Activated T-helper 1 cell treated with anti-CD3 and anti-CD28 coated beads, Interleukin-12 subunit alpha, Interleukin-12 subunit beta, Interleukin-2, Interleukin-4 antibody, amounts not matched to agents 30 ng/mL and 10 ng/mL and 1 ng/mL, durations not matched to agents 14 hours and 24 hours and 36 hours (primary cell): ENCODE measurements at regions not wholly inside any gene's neighbourhood (a gene's known extent, or its start where the extent isn't known, plus 50 kb on each side); places are given as distances from the start of the nearest gene placed in this dataset.

ENCODE experiments used
- DNase-seq: peaks from one replicate; pipeline ENCODE4 v3.0.0; 2021; ENCODE audit warnings: low spot score
- H3K27ac Mint-ChIP-seq: one replicate; pipeline ENCODE4 v1.8.0; 2021; ENCODE audit warnings: mild to moderate bottlenecking, mixed read lengths
- H3K27me3 Mint-ChIP-seq: one replicate; pipeline ENCODE4 v1.8.0; 2022; ENCODE audit warnings: mild to moderate bottlenecking, moderate library complexity, mixed read lengths; ENCODE audit not compliant: insufficient read depth
- H3K36me3 Mint-ChIP-seq: one replicate; pipeline ENCODE4 v1.8.0; 2021; ENCODE audit warnings: low read depth, mixed read lengths
- H3K4me1 Mint-ChIP-seq: one replicate; pipeline ENCODE4 v1.8.0; 2021; ENCODE audit warnings: low read depth, mixed read lengths
- H3K4me3 Mint-ChIP-seq: one replicate; pipeline ENCODE4 v1.8.0; 2021; ENCODE audit warnings: mild to moderate bottlenecking, moderate library complexity, mixed read lengths
- H3K9me3 Mint-ChIP-seq: one replicate; pipeline ENCODE4 v1.8.0; 2021; ENCODE audit warnings: mixed read lengths
- intact Hi-C: fragments of 100-400 bp; cut with micrococcal nuclease; formaldehyde crosslinking; loops from one replicate; pipeline ENCODE4 v1.15.1; 2024

DNA sequence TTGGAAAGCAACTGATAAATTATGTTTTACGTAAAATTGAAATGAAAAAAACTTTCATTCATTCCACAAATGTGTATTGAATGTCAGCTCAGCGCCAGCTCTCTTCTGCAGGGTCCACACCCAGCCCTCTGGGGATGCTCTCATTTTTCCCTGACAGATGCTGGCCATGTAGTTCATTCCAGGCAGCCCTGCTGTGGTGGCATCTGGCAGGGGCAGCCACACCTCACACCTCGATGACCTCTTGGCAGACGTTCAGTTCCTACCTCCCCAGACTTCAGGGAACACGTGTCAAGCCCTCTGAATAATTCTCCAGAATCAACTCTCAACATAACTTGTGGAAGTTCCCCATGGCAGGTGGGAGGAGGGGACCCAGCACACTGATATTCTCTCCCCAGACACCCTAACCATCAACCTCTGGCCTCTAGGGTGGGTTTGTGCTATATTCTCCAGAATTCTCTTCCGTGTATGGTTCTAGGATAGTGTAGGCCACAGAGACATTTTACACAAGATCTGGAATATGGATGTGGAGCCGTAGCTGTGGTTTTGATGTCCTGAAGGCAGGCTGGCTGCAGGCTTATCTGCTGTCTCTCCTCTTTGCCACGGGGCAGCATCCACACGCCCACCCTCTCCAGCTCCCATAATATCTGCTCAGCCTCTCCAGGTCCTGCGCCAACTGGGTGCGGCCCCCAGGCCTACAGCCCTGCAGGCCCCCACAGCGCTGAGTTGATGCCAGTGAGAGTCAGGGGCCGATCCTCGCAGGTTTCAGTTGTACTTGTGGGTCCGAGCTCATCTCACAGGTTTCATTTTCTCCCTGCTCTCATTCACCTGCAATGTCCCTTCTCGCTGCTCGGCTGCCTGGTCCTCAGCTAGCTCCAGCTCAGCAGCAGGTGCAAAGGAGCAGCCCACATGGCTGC lies 175.8 kb upstream of the ARID1B start:
- intact Hi-C loops: no loop called here
- H3K4me1 Mint-ChIP-seq: no peaks in the 10 kb centered on the region
- H3K9me3 Mint-ChIP-seq: no peaks in the 10 kb centered on the region
- H3K36me3 Mint-ChIP-seq: no peaks in the 10 kb centered on the region
- H3K4me3 Mint-ChIP-seq: no peak overlapping the region
- H3K27me3 Mint-ChIP-seq: peaks cover 7% of the 10 kb centered on the region
- H3K27ac Mint-ChIP-seq: no peak overlapping the region
- DNase-seq: no peak

GRCh38 chr6:156600678-156601077 lies 176.5 kb upstream of the ARID1B start:
- Mint-ChIP-seq H3K4me3 (no peak overlapping the region), H3K36me3 (no peaks in the 10 kb centered on the region), H3K27ac (no peak overlapping the region), H3K27me3 (peaks cover 7% of the 10 kb centered on the region), H3K4me1 (no peaks in the 10 kb centered on the region), H3K9me3 (no peaks in the 10 kb centered on the region)
- intact Hi-C loops: no loop called here
- no peak for DNase-seq

DNA sequence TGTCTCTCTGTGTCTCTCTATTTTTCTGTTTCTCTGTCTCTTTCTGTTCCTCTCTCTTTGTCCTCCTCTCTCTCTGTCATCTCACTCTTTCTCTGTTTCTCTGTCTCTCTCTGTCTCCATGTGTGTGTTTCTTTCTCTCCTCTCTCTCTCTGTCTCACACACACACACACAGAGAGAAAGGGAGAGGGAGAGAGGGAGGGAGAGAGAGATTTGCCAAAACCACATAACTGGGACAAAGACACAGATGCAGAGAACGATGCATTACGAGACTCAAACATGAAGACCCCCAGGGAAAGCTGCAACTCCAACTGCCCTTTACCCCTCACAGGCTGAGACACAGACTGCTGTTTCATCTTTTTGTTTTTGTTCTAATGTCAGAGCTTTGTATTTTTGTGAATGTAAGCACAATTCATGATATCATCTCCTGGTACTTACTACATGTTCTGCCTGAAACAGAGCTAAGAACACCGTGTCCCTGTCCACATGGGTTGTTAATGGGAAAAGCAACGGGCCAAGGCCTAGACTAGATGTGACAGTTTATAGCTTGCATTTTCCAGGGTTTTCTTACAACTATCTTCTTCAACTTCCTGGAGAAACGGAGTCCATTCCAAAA lies 177.1 kb upstream of the ARID1B start:
- H3K4me1 Mint-ChIP-seq: no peaks in the 10 kb centered on the region
- H3K27me3 Mint-ChIP-seq: peaks cover 7% of the 10 kb centered on the region
- no peak overlapping the region for H3K4me3 Mint-ChIP-seq
- H3K27ac Mint-ChIP-seq: no peak overlapping the region
- no peak for DNase-seq
- H3K36me3 Mint-ChIP-seq: no peaks in the 10 kb centered on the region
- intact Hi-C loops: no loop called here
- no peaks in the 10 kb centered on the region for H3K9me3 Mint-ChIP-seq

GRCh38 chr6:156599366-156599765 lies 177.8 kb upstream of the ARID1B start:
- H3K4me1 Mint-ChIP-seq: no peaks in the 10 kb centered on the region
- DNase-seq: no peak
- H3K9me3 Mint-ChIP-seq: no peaks in the 10 kb centered on the region
- no peak overlapping the region for H3K27ac Mint-ChIP-seq
- intact Hi-C loops: no loop called here
- no peak overlapping the region for H3K4me3 Mint-ChIP-seq
- H3K36me3 Mint-ChIP-seq: no peaks in the 10 kb centered on the region
- peaks cover 7% of the 10 kb centered on the region for H3K27me3 Mint-ChIP-seq

DNA sequence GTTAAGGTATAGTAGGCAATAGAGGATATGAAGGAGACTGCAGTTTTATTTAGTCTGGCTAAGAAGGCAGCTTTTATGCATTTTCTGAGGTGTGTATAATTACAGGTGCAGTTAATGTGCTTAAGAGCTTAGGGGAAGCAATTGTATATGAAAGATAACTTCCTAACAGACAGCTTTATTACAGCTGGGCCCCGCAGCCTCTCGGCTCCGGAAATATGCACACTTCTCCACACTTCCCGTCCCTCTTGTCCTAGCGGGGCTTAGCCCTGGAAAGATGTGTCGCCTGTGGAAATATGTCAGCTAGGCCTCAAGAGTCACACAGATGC lies 178.4 kb upstream of the ARID1B start:
- Mint-ChIP-seq H3K36me3 (no peaks in the 10 kb centered on the region), H3K9me3 (no peaks in the 10 kb centered on the region), H3K27ac (no peak overlapping the region), H3K27me3 (peaks cover 6% of the 10 kb centered on the region), H3K4me3 (no peak overlapping the region), H3K4me1 (no peaks in the 10 kb centered on the region)
- intact Hi-C loops: no loop called here
- DNase-seq: no peak

DNA sequence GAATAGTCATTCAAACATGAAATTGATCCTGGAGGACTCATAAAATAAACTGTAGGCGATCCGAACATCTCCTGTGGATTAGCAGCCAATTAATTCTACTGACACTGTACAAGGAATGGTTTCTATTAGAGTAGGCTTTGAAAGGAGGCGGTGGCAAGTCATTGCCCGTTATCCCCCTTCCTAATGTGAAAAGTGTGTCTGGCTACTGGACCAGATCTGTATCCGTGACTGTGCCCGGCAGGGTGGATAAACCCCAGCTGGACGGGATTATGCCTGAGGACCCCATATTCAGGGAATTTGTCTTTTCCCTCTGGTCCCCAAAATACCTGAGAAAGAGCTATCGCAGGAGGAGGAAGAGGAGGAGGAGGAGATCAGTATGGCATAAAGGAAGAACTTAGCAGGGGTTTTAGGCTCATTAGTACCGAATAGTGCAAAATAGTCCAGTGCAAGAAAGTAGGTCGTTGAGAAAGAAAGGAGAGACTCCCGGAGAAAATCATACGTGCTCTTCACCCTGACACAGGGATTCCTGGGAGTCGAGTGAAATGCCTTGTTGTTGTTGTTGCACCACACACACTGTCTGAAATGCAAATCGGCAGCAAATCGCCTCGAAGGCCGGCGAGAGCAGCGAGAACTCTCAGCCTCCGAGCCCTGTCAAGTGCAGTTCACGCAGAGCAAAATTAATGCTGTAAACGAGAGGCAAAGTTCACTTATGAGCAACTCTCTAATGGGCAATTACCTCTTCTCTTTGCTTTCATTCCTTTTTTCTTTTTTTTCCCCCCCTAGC lies 178.9 kb upstream of the ARID1B start:
- Mint-ChIP-seq H3K4me3 (no peak overlapping the region), H3K4me1 (no peaks in the 10 kb centered on the region), H3K36me3 (no peaks in the 10 kb centered on the region), H3K9me3 (no peaks in the 10 kb centered on the region), H3K27me3 (peaks cover 5% of the 10 kb centered on the region), H3K27ac (no peak overlapping the region)
- intact Hi-C loops: no loop called here
- no peak for DNase-seq

- Mint-ChIP-seq H3K4me3 (no peak overlapping the region), H3K27me3 (peaks cover 5% of the 10 kb centered on the region), H3K4me1 (no peaks in the 10 kb centered on the region), H3K27ac (no peak overlapping the region), H3K36me3 (no peaks in the 10 kb centered on the region), H3K9me3 (no peaks in the 10 kb centered on the region)
- no peak for DNase-seq
- intact Hi-C loops: no loop called here
Measured at GRCh38 chr6:156597095-156597494, 180.1 kb upstream of the ARID1B start.

- Mint-ChIP-seq H3K27me3 (peaks cover 8% of the 10 kb centered on the region), H3K4me3 (no peak overlapping the region), H3K27ac (no peak overlapping the region), H3K4me1 (no peaks in the 10 kb centered on the region), H3K36me3 (no peaks in the 10 kb centered on the region), H3K9me3 (no peaks in the 10 kb centered on the region)
- no peak for DNase-seq
- intact Hi-C loops: no loop called here
Measured at GRCh38 chr6:156595476-156595875, 181.7 kb upstream of the ARID1B start.

GRCh38 chr6:156593893-156594292 lies 183.3 kb upstream of the ARID1B start:
- H3K4me1 Mint-ChIP-seq: no peaks in the 10 kb centered on the region
- intact Hi-C loops: no loop called here
- H3K4me3 Mint-ChIP-seq: no peak overlapping the region
- no peak overlapping the region for H3K27ac Mint-ChIP-seq
- H3K9me3 Mint-ChIP-seq: no peaks in the 10 kb centered on the region
- no peak for DNase-seq
- H3K36me3 Mint-ChIP-seq: no peaks in the 10 kb centered on the region
- H3K27me3 Mint-ChIP-seq: peaks cover 8% of the 10 kb centered on the region

DNA sequence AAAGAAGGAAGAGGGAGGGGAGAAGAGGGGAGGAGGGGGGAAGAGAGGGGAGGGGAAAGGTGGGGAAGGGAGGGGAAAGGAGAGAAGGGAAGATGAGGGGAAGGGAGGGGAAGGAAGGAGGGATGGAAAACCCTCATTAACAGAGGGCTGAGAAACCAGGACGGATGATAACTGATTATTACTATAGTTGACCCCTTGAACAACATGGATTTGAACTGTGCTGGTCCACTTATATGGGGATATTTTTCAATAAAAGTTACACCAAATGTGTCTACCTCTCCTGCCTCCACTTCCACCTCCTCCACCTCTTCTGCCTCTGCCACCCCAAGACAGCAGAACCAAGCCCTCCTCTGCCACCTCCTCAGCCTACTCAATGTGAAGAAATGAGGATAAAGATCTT lies 184.1 kb upstream of the ARID1B start:
- no peaks in the 10 kb centered on the region for H3K36me3 Mint-ChIP-seq
- peaks cover 7% of the 10 kb centered on the region for H3K27me3 Mint-ChIP-seq
- DNase-seq: no peak
- H3K4me3 Mint-ChIP-seq: no peak overlapping the region
- H3K9me3 Mint-ChIP-seq: no peaks in the 10 kb centered on the region
- H3K4me1 Mint-ChIP-seq: no peaks in the 10 kb centered on the region
- H3K27ac Mint-ChIP-seq: no peak overlapping the region
- intact Hi-C loops: no loop called here

DNA sequence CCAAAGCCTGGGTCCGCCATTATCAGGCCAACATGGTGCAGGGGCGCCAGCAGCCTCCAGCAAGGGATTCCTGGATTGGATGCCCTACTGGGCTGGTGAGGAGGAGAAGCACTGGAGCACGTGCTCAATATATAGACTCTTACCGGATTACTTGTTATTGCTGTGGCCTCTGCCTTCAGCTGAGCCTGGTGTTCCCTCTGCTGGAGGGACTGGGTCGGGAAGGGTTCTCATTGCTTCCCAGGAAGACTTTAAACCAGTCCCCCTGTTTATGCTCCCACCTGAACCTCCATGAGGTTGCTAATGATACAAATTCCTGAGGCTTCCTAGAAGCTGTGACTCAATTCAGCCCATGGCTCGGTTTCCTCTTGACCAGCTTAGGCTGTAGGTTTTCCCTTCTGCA lies 186.7 kb upstream of the ARID1B start:
- no peaks in the 10 kb centered on the region for H3K4me1 Mint-ChIP-seq
- H3K27ac Mint-ChIP-seq: no peak overlapping the region
- H3K4me3 Mint-ChIP-seq: no peak overlapping the region
- H3K9me3 Mint-ChIP-seq: no peaks in the 10 kb centered on the region
- no peaks in the 10 kb centered on the region for H3K36me3 Mint-ChIP-seq
- H3K27me3 Mint-ChIP-seq: peaks cover 6% of the 10 kb centered on the region
- intact Hi-C loops: no loop called here
- DNase-seq: no peak

DNA sequence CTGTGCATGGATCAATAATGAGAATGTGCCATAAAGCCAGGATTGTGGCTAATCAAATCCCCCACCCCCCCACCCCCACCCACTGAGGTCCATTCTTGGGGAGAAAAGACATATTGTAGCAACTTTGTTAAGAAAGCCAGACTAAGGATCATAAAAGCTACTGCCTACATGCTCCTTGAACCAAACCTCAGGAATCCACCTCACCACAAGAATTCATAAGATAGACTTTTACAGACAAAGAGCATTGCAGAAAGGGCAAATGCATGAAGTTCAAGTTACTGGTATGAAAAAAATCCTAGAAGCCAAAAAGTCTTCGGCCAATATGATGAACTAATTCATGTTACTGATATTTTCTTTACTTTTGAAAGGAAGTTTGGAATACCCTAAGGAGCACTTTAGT lies 187.9 kb upstream of the ARID1B start:
- DNase-seq: no peak
- Mint-ChIP-seq H3K4me3 (no peak overlapping the region), H3K36me3 (no peaks in the 10 kb centered on the region), H3K27ac (no peak overlapping the region), H3K4me1 (no peaks in the 10 kb centered on the region), H3K9me3 (no peaks in the 10 kb centered on the region), H3K27me3 (peaks cover 6% of the 10 kb centered on the region)
- intact Hi-C loops: no loop called here

DNA sequence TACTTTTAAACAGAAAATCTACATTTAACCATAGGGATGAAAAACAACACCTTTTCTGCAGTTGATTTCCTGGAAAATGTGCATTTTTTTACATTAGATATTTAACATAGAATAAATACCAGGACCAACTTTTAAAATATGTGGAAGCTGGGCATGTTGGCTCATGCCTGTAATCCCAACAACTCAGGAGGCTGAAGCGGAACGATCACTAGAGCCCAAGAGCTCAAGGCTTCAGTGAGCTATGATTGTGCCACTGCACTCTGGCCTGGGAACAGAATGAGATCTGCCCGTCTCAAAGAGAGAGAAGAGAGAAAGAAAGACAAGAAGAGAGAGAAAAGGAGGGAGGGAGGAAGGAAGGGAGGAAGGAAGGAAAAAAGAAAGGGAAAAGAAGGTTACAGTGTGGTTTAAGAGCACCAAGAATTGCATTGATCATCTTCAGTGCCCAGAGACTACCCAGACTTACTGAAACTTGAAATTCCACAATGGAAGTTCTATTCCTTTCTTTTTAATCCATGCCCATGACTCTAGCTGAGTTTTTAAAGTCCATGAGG lies 189.4 kb upstream of the ARID1B start:
- H3K9me3 Mint-ChIP-seq: no peaks in the 10 kb centered on the region
- no peaks in the 10 kb centered on the region for H3K36me3 Mint-ChIP-seq
- no peak for DNase-seq
- H3K4me1 Mint-ChIP-seq: no peaks in the 10 kb centered on the region
- intact Hi-C loops: no loop called here
- no peak overlapping the region for H3K4me3 Mint-ChIP-seq
- no peak overlapping the region for H3K27ac Mint-ChIP-seq
- H3K27me3 Mint-ChIP-seq: peaks cover 10% of the 10 kb centered on the region
